ENCODE measurements at regions not wholly inside any gene's neighbourhood (a gene's known extent, or its start where the extent isn't known, plus 50 kb on each side); places are given as distances from the start of the nearest gene placed in this dataset.

DNA sequence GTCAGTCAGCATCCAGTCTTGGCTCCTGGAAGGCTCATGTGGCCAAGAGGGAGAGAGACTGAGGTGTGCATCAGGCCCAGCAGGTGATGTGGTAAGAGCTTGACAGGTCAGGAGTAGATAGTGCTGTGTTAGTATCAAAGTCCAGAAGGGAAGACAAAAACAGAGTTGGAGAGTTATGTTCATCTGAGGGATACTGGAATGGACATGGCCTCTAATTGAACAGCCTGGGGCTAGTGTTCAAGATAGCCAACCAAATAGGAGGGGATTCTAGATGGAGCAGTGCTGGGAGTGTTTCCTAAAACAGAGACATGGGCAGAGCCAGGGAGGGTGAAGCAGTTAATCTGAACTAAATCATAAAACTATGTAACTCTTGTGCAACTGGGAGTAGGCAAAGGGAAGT, 120.7 kb upstream of the MARK1 start (continued):
- TF ChIP-seq POLR2AphosphoS5 (IDR thresholded peaks at IDR 0.05; ENCODE audit: low read depth, low read length): no peak
- no peak for TF ChIP-seq TEAD4 (IDR thresholded peaks at IDR 0.05; ENCODE audit: borderline replicate concordance, insufficient read depth)
- TF ChIP-seq FOSL2 (IDR thresholded peaks at IDR 0.05; ENCODE audit: borderline replicate concordance, low read depth): no peak
- TF ChIP-seq, protein P1, sequence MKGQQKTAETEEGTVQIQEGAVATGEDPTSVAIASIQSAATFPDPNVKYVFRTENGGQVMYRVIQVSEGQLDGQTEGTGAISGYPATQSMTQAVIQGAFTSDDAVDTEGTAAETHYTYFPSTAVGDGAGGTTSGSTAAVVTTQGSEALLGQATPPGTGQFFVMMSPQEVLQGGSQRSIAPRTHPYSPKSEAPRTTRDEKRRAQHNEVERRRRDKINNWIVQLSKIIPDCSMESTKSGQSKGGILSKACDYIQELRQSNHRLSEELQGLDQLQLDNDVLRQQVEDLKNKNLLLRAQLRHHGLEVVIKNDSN (IDR thresholded peaks at IDR 0.05; ENCODE audit: borderline replicate concordance, low read depth): no peak
- TF ChIP-seq TCF12 (IDR thresholded peaks at IDR 0.05): no peak
- TF ChIP-seq NFIC (IDR thresholded peaks at IDR 0.05; ENCODE audit: borderline replicate concordance): no peak
- no peak for TF ChIP-seq CHD2 (IDR thresholded peaks at IDR 0.05; ENCODE audit: low read length, partially characterized antibody)
- TF ChIP-seq EZH2phosphoT487 (IDR thresholded peaks at IDR 0.05; ENCODE audit: borderline replicate concordance, low read depth): no peak
- TF ChIP-seq, protein P2, sequence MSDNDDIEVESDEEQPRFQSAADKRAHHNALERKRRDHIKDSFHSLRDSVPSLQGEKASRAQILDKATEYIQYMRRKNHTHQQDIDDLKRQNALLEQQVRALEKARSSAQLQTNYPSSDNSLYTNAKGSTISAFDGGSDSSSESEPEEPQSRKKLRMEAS (IDR thresholded peaks at IDR 0.05; ENCODE audit: low read depth): no peak

DNA sequence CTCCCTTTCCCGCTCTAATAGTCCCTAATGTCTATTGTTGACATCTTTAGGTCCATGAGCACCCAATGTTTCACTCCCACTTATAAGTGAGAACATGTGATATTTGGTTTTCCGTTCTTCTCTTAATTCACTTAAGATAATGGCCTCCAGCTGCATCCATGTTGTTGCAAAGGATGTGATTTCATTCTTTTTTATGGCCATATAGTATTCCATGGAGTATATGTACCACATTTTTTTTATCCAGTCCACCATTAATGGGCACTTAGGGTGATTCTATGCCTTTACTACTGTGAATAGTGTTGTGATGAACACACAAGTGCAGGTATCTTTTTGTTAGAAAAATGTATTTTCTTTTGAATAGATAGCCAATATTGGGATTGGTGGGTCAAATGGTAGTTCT, 126.0 kb upstream of the RAB3GAP2 start:
- ChIA-PET CTCF (no interaction called here), POLR2A (no interaction called here)
- Histone ChIP-seq H3K9me2 (no peaks in the 10 kb centered on the region), H3K4me1 (ENCODE audit: control insufficient read depth in 1 of 2, insufficient read depth in 2 of 2, low read depth in 1 of 2, low read length in 1 of 2) (no peaks in the 10 kb centered on the region), H3K9me3 (no peaks in the 10 kb centered on the region), H2AFZ (ENCODE audit: low read depth) (no peak overlapping the region), H3K27me3 (ENCODE audit: insufficient read depth) (no peaks in the 10 kb centered on the region), H3K27ac (ENCODE audit: low read depth in 2 of 2, low read length in 1 of 2) (no peak overlapping the region), H3K36me3 (replicated peaks in 1 of 2; ENCODE audit: control insufficient read depth in 1 of 2, insufficient read depth in 2 of 2, low read length in 1 of 2) (no peaks in the 10 kb centered on the region), H3K9ac (no peak overlapping the region), H4K20me1 (ENCODE audit: insufficient read depth) (no peaks in the 10 kb centered on the region), H3K4me2 (no peak overlapping the region), H3K79me2 (ENCODE audit: insufficient read depth) (no peaks in the 10 kb centered on the region), H3K4me3 (ENCODE audit: low read depth in 2 of 2, low read length in 1 of 2) (no peak overlapping the region), H3F3A (replicated peaks; ENCODE audit: insufficient read depth) (no peaks in the 10 kb centered on the region)
- DNase-seq: no peak
- TF ChIP-seq EZH2phosphoT487 (IDR thresholded peaks at IDR 0.05; ENCODE audit: borderline replicate concordance, low read depth) (no peak), NRF1 (IDR thresholded peaks at IDR 0.05; ENCODE audit: low read depth, low read length) (no peak), MEF2A (IDR thresholded peaks at IDR 0.05; ENCODE audit: borderline replicate concordance, low read depth) (no peak), GABPA (IDR thresholded peaks at IDR 0.05; ENCODE audit: low read depth) (no peak), TCF12 (IDR thresholded peaks at IDR 0.05) (no peak), RCOR1 (IDR thresholded peaks at IDR 0.05; ENCODE audit: low read length) (no peak), ELF1 (IDR thresholded peaks at IDR 0.05) (no peak), CHD2 (IDR thresholded peaks at IDR 0.05; ENCODE audit: low read length, partially characterized antibody) (no peak), SIN3A (IDR thresholded peaks at IDR 0.05; ENCODE audit: borderline replicate concordance, low read depth, low read length) (no peak), EP300 (IDR thresholded peaks at IDR 0.05; ENCODE audit: borderline replicate concordance in 1 of 2, low read depth in 1 of 2, low read length in 1 of 2) (no peak), JUND (IDR thresholded peaks at IDR 0.05) (no peak), POLR2AphosphoS5 (IDR thresholded peaks at IDR 0.05; ENCODE audit: low read depth, low read length) (no peak)
- TF ChIP-seq, protein P3, sequence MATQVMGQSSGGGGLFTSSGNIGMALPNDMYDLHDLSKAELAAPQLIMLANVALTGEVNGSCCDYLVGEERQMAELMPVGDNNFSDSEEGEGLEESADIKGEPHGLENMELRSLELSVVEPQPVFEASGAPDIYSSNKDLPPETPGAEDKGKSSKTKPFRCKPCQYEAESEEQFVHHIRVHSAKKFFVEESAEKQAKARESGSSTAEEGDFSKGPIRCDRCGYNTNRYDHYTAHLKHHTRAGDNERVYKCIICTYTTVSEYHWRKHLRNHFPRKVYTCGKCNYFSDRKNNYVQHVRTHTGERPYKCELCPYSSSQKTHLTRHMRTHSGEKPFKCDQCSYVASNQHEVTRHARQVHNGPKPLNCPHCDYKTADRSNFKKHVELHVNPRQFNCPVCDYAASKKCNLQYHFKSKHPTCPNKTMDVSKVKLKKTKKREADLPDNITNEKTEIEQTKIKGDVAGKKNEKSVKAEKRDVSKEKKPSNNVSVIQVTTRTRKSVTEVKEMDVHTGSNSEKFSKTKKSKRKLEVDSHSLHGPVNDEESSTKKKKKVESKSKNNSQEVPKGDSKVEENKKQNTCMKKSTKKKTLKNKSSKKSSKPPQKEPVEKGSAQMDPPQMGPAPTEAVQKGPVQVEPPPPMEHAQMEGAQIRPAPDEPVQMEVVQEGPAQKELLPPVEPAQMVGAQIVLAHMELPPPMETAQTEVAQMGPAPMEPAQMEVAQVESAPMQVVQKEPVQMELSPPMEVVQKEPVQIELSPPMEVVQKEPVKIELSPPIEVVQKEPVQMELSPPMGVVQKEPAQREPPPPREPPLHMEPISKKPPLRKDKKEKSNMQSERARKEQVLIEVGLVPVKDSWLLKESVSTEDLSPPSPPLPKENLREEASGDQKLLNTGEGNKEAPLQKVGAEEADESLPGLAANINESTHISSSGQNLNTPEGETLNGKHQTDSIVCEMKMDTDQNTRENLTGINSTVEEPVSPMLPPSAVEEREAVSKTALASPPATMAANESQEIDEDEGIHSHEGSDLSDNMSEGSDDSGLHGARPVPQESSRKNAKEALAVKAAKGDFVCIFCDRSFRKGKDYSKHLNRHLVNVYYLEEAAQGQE (IDR thresholded peaks at IDR 0.05; ENCODE audit: low read depth, low read length): no peak
- TF ChIP-seq, protein P4, sequence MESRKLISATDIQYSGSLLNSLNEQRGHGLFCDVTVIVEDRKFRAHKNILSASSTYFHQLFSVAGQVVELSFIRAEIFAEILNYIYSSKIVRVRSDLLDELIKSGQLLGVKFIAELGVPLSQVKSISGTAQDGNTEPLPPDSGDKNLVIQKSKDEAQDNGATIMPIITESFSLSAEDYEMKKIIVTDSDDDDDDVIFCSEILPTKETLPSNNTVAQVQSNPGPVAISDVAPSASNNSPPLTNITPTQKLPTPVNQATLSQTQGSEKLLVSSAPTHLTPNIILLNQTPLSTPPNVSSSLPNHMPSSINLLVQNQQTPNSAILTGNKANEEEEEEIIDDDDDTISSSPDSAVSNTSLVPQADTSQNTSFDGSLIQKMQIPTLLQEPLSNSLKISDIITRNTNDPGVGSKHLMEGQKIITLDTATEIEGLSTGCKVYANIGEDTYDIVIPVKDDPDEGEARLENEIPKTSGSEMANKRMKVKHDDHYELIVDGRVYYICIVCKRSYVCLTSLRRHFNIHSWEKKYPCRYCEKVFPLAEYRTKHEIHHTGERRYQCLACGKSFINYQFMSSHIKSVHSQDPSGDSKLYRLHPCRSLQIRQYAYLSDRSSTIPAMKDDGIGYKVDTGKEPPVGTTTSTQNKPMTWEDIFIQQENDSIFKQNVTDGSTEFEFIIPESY (IDR thresholded peaks at IDR 0.05; ENCODE audit: borderline replicate concordance, low read depth): no peak
- TF ChIP-seq, protein P5, sequence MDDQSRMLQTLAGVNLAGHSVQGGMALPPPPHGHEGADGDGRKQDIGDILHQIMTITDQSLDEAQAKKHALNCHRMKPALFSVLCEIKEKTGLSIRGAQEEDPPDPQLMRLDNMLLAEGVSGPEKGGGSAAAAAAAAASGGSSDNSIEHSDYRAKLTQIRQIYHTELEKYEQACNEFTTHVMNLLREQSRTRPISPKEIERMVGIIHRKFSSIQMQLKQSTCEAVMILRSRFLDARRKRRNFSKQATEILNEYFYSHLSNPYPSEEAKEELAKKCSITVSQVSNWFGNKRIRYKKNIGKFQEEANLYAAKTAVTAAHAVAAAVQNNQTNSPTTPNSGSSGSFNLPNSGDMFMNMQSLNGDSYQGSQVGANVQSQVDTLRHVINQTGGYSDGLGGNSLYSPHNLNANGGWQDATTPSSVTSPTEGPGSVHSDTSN (IDR thresholded peaks at IDR 0.05): no peak
- 55% methylated on average over 2 of the region's 2 CpGs for WGBS (ENCODE audit: low lambda C conversion rate)
